AG04449 (cell line): ENCODE measurements at regions not wholly inside any gene's neighbourhood (a gene's known extent, or its start where the extent isn't known, plus 50 kb on each side); places are given as distances from the start of the nearest gene placed in this dataset.
A peak's percentile ranks its signal among the peaks of the same experiment; 100 is the strongest.

Experiments
- CTCF ChIA-PET: fragments of 350-600 bp; formaldehyde crosslinking; extraction: SDS; loops from one replicate; lab custom pipeline; 2021; ENCODE audit warnings: antibody characterized with exemption; lab: Yijun Ruan, JAX
- POLR2A ChIA-PET: fragments of 400-600, 350-600 bp; formaldehyde crosslinking; extraction: SDS; loops from one replicate; lab custom pipeline; 2020; ENCODE audit warnings: antibody characterized with exemption, inconsistent platforms; lab: Yijun Ruan, JAX
- DNase-seq: peaks from one replicate; pipeline ENCODE4 v3.0.0-alpha.2; 2010; ENCODE audit warnings: low read depth, low spot score
- H3K4me3 ChIP-seq: 2 replicates; pipeline ENCODE4 v1.5.1; 2011; ENCODE audit warnings: low read depth, mild to moderate bottlenecking, control low read depth, low read length
- TF ChIP-seq, protein P1 (sequence below): IDR thresholded peaks from one replicate; pipeline ENCODE4 v1.5.1; 2011; ENCODE audit warnings: mild to moderate bottlenecking, moderate library complexity, low read length, control low read depth, inconsistent platforms; ENCODE audit not compliant: insufficient read depth; ENCODE audit errors: missing control alignments

DNA sequence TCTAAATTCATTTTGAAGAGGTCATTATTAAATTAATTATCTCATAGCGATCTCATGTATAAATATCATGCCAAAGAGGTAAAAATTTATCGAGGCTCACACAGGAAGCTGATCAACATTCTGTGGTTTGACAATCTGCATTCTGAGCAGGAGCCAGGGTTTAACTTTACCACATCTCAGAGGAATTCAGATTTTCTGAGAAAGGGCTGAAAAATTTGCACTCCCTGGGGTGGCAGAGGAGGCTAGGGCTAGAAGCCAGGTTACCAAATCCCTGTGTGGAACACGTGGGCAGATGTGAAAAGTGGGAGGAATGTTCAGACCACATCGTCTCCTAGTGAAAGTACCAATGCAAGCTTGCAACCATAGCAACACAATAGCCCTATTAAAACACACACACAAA, 63.5 kb upstream of the CTLA4 start:
- peak; percentile 98 for DNase-seq
- ChIA-PET CTCF (interaction anchor here (1.1 to 2.3 kb wide), 5 partner anchors 9 to 350 kb away, joined by 3 to 16 read pairs (median 4); no protein-coding TSS in a partner anchor), POLR2A (interaction anchor here (0.6 to 2.1 kb wide), 5 partner anchors 8 to 176 kb away, joined by 3 to 4 read pairs (median 3); no protein-coding TSS in a partner anchor)
- no peak overlapping the region for H3K4me3 ChIP-seq
- TF ChIP-seq, protein P1, sequence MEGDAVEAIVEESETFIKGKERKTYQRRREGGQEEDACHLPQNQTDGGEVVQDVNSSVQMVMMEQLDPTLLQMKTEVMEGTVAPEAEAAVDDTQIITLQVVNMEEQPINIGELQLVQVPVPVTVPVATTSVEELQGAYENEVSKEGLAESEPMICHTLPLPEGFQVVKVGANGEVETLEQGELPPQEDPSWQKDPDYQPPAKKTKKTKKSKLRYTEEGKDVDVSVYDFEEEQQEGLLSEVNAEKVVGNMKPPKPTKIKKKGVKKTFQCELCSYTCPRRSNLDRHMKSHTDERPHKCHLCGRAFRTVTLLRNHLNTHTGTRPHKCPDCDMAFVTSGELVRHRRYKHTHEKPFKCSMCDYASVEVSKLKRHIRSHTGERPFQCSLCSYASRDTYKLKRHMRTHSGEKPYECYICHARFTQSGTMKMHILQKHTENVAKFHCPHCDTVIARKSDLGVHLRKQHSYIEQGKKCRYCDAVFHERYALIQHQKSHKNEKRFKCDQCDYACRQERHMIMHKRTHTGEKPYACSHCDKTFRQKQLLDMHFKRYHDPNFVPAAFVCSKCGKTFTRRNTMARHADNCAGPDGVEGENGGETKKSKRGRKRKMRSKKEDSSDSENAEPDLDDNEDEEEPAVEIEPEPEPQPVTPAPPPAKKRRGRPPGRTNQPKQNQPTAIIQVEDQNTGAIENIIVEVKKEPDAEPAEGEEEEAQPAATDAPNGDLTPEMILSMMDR = no peak

DNA sequence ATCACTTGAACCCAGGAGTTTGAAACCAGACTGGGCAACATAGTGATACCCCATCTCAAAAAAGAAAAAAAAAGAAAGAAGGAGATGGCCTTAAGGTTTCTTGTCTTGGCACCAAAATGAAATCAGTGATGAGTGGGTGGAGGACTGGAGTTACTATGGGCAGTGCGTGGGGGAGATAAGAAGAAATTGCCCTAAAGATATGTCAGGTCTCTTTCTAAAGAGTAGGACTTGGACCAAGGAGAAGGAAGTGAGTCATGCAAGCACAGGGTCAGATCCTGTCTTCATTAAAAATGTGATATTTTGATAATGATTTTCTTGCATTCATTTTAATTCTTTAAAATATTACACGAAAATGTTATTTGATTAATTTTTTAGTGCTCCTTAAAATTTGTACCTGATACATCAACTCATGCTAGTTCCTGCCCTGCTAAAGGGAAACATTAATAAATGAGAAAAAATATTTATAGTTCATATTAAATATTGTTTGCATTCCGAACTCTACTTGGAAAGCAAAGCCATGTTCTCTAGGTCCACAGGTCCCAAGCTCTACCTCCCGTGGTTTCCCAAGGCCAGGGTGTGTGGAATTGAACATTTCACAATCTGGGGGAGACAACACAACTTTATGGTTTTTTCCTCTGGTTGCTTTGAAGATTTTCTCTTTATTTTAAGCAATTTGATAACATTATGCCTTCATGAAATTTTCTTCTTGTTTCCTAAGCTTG, 62.6 kb upstream of the CTLA4 start:
- H3K4me3 ChIP-seq = no peak overlapping the region
- TF ChIP-seq, protein P1 = no peak
- no peak for DNase-seq
- POLR2A ChIA-PET = interaction anchor here (0.6 kb wide), 1 partner anchor 21 kb away, joined by 3 read pairs; no protein-coding TSS in a partner anchor
- CTCF ChIA-PET = interaction anchor here (1.1 to 2.3 kb wide), 4 partner anchors 10 to 351 kb away, joined by 3 to 16 read pairs (median 8); no protein-coding TSS in a partner anchor

DNA sequence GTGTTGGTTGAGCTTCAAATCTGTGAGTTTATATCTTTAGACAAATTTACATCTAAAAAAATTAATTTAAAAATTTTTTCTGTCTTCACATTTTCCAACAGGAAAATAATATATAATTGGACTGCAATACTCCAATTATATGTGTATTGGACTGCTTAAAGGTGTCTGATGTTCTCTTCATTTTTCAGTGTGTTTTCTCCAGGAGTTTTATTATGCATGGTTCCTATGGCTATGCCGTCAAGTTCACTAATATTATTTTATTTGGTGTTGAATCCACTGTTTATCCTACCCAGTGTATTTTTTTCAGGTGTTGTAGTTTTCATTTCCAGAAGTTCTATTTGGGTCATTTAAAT, 62.1 kb upstream of the CTLA4 start:
- TF ChIP-seq, protein P1 = no peak
- POLR2A ChIA-PET = no interaction called here
- CTCF ChIA-PET = interaction anchor here (2.1 to 2.3 kb wide), 3 partner anchors 9 to 351 kb away, joined by 4 to 16 read pairs (median 11); no protein-coding TSS in a partner anchor
- no peak overlapping the region for H3K4me3 ChIP-seq
- DNase-seq = no peak

DNA sequence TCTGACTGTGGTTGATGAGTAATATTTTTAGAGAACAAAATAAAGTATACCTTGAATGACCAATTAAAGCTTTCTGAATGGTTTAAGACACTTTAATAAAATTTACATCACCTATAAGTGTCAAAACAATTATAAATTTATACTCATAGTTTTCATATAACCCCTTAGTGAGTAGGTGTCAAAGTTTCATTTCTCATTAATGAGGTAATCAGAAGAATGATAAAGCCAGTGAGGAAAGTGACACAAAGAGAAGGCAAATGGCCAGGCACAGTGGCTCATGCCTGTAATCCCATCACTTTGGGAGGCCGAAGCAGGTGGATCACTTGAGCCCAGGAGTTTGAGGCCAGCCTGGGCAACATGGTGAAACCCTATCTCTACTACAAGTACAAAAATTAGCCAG, 60.8 kb upstream of the CTLA4 start:
- DNase-seq = no peak
- ChIA-PET POLR2A (no interaction called here), CTCF (interaction anchor here (1.2 kb wide), 1 partner anchor 23 kb away, joined by 7 read pairs; no protein-coding TSS in a partner anchor)
- TF ChIP-seq, protein P1 = no peak
- no peak overlapping the region for H3K4me3 ChIP-seq

DNA sequence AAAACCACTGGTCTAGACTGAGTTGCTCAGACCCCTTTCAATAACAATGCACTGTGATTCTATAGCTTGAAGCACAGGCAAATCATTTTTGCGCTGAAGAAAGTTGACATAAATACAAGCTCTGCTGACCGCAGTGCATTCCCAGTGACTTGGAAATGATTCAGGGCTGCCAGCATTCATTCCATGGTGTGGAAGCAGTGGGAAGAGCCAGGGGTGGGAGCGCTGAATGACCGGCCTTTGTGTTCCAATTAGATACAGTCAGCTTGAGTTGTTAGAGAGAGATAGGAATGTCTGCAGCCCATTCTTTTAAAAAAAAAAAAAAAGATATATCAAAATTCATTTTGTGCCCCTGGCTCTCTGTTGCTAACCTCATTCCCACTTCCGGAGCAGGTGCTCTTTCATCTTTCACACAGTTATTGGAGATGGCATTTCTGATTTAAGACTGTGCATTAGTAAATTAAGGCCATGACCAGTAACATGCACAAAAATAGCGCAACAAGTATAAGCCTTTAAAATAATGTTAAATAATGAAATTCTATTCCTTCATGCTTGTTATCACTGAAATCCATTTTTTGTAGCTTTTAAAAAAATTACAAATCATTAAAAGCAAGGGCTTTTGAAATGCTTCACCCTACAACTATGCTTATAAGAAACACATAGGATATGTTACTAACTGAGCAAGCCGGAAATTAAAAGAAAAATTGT, 59.4 kb upstream of the CTLA4 start:
- CTCF ChIA-PET = interaction anchor here (0.8 to 3.9 kb wide), 7 partner anchors 8 to 355 kb away, joined by 3 to 16 read pairs (median 3); no protein-coding TSS in a partner anchor
- DNase-seq = peak; percentile 87
- POLR2A ChIA-PET = interaction anchor here (0.7 to 2.3 kb wide), 4 partner anchors 9 to 123 kb away, joined by 3 to 25 read pairs (median 4); no protein-coding TSS in a partner anchor
- TF ChIP-seq, protein P1 = no peak
- no peak overlapping the region for H3K4me3 ChIP-seq
